GM12891 (cell line): ENCODE measurements at regions not wholly inside any gene's neighbourhood (a gene's known extent, or its start where the extent isn't known, plus 50 kb on each side); places are given as distances from the start of the nearest gene placed in this dataset.

Source experiments
- POLR2A ChIP-seq: IDR thresholded peaks from 2 replicates; pipeline ENCODE4 v1.6.1; 2011; ENCODE audit warnings: low read depth, low read length, control low read depth
- POLR2AphosphoS5 ChIP-seq: IDR thresholded peaks from 2 replicates; pipeline ENCODE4 v1.6.1; 2011; ENCODE audit warnings: low read depth, low read length, control low read depth
- SPI1 ChIP-seq: IDR thresholded peaks from 2 replicates; pipeline ENCODE4 v1.6.1; 2011; ENCODE audit warnings: low read depth, low read length, control low read depth
- TAF1 ChIP-seq: IDR thresholded peaks from 2 replicates; pipeline ENCODE4 v1.6.1; 2011; ENCODE audit warnings: low read depth, low read length, control low read depth

- TF ChIP-seq POLR2AphosphoS5 (no peak), POLR2A (no peak), SPI1 (no peak), TAF1 (no peak)
These were observed 446.0 kb upstream of the MEX3C start for GRCh38 chr18:51643483-51643882.
